ENCODE measurements at regions not wholly inside any gene's neighbourhood (a gene's known extent, or its start where the extent isn't known, plus 50 kb on each side); places are given as distances from the start of the nearest gene placed in this dataset.

DNA sequence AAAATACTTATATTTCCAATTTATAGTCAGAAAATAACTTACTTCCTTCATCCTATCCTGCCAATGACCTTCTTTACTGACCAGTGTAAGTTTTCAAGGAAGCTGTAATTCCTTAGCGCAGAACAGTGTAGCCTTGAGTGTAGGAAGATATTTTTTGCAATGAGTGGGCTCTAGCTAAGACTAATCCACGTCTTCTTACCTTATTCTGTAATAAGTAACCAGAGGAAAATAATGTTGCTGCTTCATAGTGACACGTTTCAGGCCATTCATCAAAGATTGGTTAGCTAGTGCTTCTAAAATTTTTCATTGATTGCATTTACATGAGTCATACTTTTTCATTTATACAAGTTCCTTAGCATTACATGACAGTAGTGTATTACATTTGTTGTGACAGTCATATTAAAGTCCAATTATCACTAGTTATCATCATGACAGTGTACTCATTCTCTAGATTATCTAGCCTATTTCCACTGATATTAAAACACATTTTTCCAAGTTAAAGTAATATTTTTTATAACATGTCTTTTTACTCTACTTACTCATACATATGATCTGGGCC, 403.8 kb upstream of the EPHA3 start:
- TF ChIP-seq EZH2 (optimal IDR thresholded peaks at IDR 0.05; ENCODE audit: low read depth, low read length) = no peak
- TF ChIP-seq, protein P1, sequence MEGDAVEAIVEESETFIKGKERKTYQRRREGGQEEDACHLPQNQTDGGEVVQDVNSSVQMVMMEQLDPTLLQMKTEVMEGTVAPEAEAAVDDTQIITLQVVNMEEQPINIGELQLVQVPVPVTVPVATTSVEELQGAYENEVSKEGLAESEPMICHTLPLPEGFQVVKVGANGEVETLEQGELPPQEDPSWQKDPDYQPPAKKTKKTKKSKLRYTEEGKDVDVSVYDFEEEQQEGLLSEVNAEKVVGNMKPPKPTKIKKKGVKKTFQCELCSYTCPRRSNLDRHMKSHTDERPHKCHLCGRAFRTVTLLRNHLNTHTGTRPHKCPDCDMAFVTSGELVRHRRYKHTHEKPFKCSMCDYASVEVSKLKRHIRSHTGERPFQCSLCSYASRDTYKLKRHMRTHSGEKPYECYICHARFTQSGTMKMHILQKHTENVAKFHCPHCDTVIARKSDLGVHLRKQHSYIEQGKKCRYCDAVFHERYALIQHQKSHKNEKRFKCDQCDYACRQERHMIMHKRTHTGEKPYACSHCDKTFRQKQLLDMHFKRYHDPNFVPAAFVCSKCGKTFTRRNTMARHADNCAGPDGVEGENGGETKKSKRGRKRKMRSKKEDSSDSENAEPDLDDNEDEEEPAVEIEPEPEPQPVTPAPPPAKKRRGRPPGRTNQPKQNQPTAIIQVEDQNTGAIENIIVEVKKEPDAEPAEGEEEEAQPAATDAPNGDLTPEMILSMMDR (IDR thresholded peaks at IDR 0.05; ENCODE audit: low read length) = no peak

Measured in MM.1S (cell line).